Erythroblast (primary cell): ENCODE measurements at regions not wholly inside any gene's neighbourhood (a gene's known extent, or its start where the extent isn't known, plus 50 kb on each side); places are given as distances from the start of the nearest gene placed in this dataset.

ENCODE experiments used
- GATA1 ChIP-seq: IDR thresholded peaks from 2 replicates; pipeline ENCODE4 v1.6.1; 2011; ENCODE audit warnings: low read depth, mild to moderate bottlenecking, control low read depth, low read length, moderate library complexity
- POLR2A ChIP-seq: IDR thresholded peaks from 2 replicates; pipeline ENCODE4 v1.6.1; 2011; ENCODE audit warnings: mild to moderate bottlenecking, low read length

- no peak for TF ChIP-seq POLR2A
- TF ChIP-seq GATA1: no peak
These were observed 476.3 kb upstream of the NAALADL2 start for GRCh38 chr3:174382878-174383277.
